HG03565 (cell line): ENCODE measurements at regions not wholly inside any gene's neighbourhood (a gene's known extent, or its start where the extent isn't known, plus 50 kb on each side); places are given as distances from the start of the nearest gene placed in this dataset.

Source experiments
- ATAC-seq: cut with Tn5 transposase; IDR thresholded peaks from one replicate; pipeline ENCODE4 v1.9.1; 2021; ENCODE audit warnings: mild to moderate bottlenecking, moderate library complexity; ENCODE audit not compliant: unreplicated experiment

DNA sequence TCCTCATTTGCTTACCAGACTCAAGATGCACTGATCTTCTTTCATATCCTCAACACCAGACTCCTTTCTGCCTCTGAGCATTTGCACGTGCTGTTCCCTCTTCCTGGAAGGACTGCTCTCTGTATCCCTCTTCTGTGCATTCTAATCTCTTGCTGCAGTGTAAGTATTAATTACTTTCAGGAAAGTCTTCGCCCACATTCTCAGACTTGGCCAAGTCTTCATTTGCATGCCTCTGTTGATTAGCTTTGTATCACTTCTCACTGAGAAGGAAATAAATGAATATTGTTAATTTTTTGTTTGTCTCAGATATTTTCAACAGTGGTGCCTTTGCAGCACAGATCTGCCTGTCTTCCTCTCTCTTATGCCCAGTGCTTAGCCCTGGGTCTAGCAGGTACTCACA is 50.3 kb upstream of the RAB3GAP2 start:
- ATAC-seq: no peak
